IMR-90 (cell line): ENCODE measurements at regions not wholly inside any gene's neighbourhood (a gene's known extent, or its start where the extent isn't known, plus 50 kb on each side); places are given as distances from the start of the nearest gene placed in this dataset.
A peak's percentile ranks its signal among the peaks of the same experiment; 100 is the strongest.

Experiments used
- ATAC-seq: fragments of 200-7000 bp; cut with Tn5 transposase; 2 replicates; pipeline ENCODE4 v1.9.1; 2020; ENCODE audit warnings: low read depth, mild to moderate bottlenecking, moderate library complexity
- BruUV-seq: library from RNA; stranded (reverse); fragments of 400-500 nt; replicated peaks from 2 replicates; lab custom pipeline; 2021; lab: Mats Ljungman, UMichigan
- CTCF ChIA-PET: fragments of 300-600 bp; formaldehyde crosslinking; extraction: SDS; loops from one replicate; lab custom pipeline; 2021; ENCODE audit warnings: antibody characterized with exemption; lab: Yijun Ruan, JAX
- POLR2A ChIA-PET: fragments of 300-600 bp; sonication (Branson Sonifier 250); formaldehyde crosslinking; loops from one replicate; lab custom pipeline; 2022; ENCODE audit warnings: antibody characterized with exemption; ENCODE audit not compliant: unreplicated experiment; lab: Charles Lee
- DNase-seq: peaks from one replicate; pipeline ENCODE4 v3.0.0; 2013
- H2AFZ ChIP-seq: replicated peaks from 2 replicates; pipeline ENCODE3; 2013; ENCODE audit warnings: low read length, mild to moderate bottlenecking; ENCODE audit not compliant: poor library complexity
- H2AK5ac ChIP-seq: 2 replicates; pipeline ENCODE4 v1.6.1; 2013; ENCODE audit warnings: low read depth, low read length, inconsistent platforms
- H2AK9ac ChIP-seq: replicated peaks from 2 replicates; pipeline ENCODE3; 2013; ENCODE audit warnings: mild to moderate bottlenecking, low read depth, low read length, moderate library complexity; ENCODE audit not compliant: poor library complexity
- H2BK120ac ChIP-seq: 2 replicates; pipeline ENCODE4 v1.6.1; 2013; ENCODE audit warnings: low read depth, low read length, inconsistent platforms
- H2BK15ac ChIP-seq: 3 replicates; pipeline ENCODE4 v1.6.1; 2013; ENCODE audit warnings: low read depth, low read length, inconsistent platforms
- H2BK20ac ChIP-seq: 2 replicates; pipeline ENCODE4 v1.6.1; 2013; ENCODE audit warnings: low read depth, mild to moderate bottlenecking, inconsistent platforms, low read length, moderate library complexity
- H2BK5ac ChIP-seq: 2 replicates; pipeline ENCODE4 v1.6.1; 2013; ENCODE audit warnings: mild to moderate bottlenecking, low read depth, low read length, inconsistent platforms; ENCODE audit not compliant: poor library complexity, severe bottlenecking
- H3K14ac ChIP-seq: replicated peaks from 2 replicates; pipeline ENCODE4 v1.6.1; 2013; ENCODE audit warnings: low read depth, low read length, inconsistent platforms
- H3K18ac ChIP-seq: 2 replicates; pipeline ENCODE4 v1.6.1; 2013; ENCODE audit warnings: low read depth, low read length, control low read depth
- H3K23ac ChIP-seq: 2 replicates; pipeline ENCODE4 v1.6.1; 2013; ENCODE audit warnings: low read depth, low read length, inconsistent platforms
- H3K27ac ChIP-seq: 2 replicates; pipeline ENCODE4 v1.5.1; 2013; ENCODE audit warnings: mild to moderate bottlenecking, control low read depth, low read length; ENCODE audit not compliant: insufficient read depth
- H3K27me3 ChIP-seq: 2 replicates; pipeline ENCODE4 v1.6.1; 2013; ENCODE audit warnings: low read length; ENCODE audit not compliant: control insufficient read depth, insufficient read depth
- H3K36me3 ChIP-seq: 2 replicates; pipeline ENCODE4 v1.6.1; 2013; ENCODE audit warnings: low read length, mixed read lengths; ENCODE audit not compliant: control insufficient read depth, insufficient read depth
- H3K4ac ChIP-seq: 2 replicates; pipeline ENCODE4 v1.6.1; 2013; ENCODE audit warnings: low read depth, low read length, inconsistent platforms
- H3K4me1 ChIP-seq: 2 replicates; pipeline ENCODE4 v1.6.1; 2013; ENCODE audit warnings: low read length, mixed read lengths; ENCODE audit not compliant: control insufficient read depth, insufficient read depth
- H3K4me2 ChIP-seq: 2 replicates; pipeline ENCODE4 v1.6.1; 2013; ENCODE audit warnings: low read depth, mild to moderate bottlenecking, control low read depth, low read length, moderate library complexity
- H3K4me3 ChIP-seq: 2 replicates; pipeline ENCODE4 v1.5.1; 2013; ENCODE audit warnings: low read depth, mild to moderate bottlenecking, control low read depth, low read length, moderate library complexity; ENCODE audit not compliant: insufficient read depth
- H3K56ac ChIP-seq: 2 replicates; pipeline ENCODE4 v1.6.1; 2013; ENCODE audit warnings: low read length, inconsistent platforms; ENCODE audit not compliant: insufficient read depth; ENCODE audit errors: extremely low read depth
- H3K79me1 ChIP-seq, 2 experiments: 2 replicates each; pipeline ENCODE4 v1.6.1; 2013; ENCODE audit warnings: low read length in 2 of 2, inconsistent platforms in 1 of 2, low read depth in 1 of 2
- H3K9ac ChIP-seq: 2 replicates; pipeline ENCODE4 v1.6.1; 2013; ENCODE audit warnings: low read depth, low read length, control low read depth
- H3K9me1 ChIP-seq: 2 replicates; pipeline ENCODE4 v1.6.1; 2013; ENCODE audit warnings: low read length, inconsistent platforms; ENCODE audit not compliant: insufficient read depth
- H3K9me3 ChIP-seq: 2 replicates; pipeline ENCODE4 v1.6.1; 2013; ENCODE audit warnings: low read length; ENCODE audit not compliant: control insufficient read depth, insufficient read depth
- H4K20me1 ChIP-seq: 2 replicates; pipeline ENCODE4 v1.6.1; 2013; ENCODE audit warnings: low read length, inconsistent platforms; ENCODE audit not compliant: insufficient read depth
- H4K5ac ChIP-seq: 2 replicates; pipeline ENCODE4 v1.6.1; 2013; ENCODE audit warnings: mild to moderate bottlenecking, low read depth, low read length, control low read depth
- H4K8ac ChIP-seq, 2 experiments: 2 replicates each; pipeline ENCODE4 v1.6.1; 2013; ENCODE audit warnings: low read depth in 2 of 2, low read length in 2 of 2, control low read depth in 1 of 2, inconsistent platforms in 1 of 2
- H4K91ac ChIP-seq: 2 replicates; pipeline ENCODE4 v1.6.1; 2013; ENCODE audit warnings: low read depth, low read length, inconsistent platforms; ENCODE audit not compliant: insufficient read depth
- CHD1 ChIP-seq: IDR thresholded peaks from 2 replicates; pipeline ENCODE4 v1.6.1; 2012; ENCODE audit warnings: low read depth, low read length, improper control_type of control experiment
- POLR2A ChIP-seq: IDR thresholded peaks from 2 replicates; pipeline ENCODE4 v1.6.1; 2012; ENCODE audit warnings: mild to moderate bottlenecking, low read depth, low read length
- WGBS, 2 experiments: methylation state at CpG; one replicate each; pipeline versions ENCODE4 v1.1.5 to v1.1.7; 2013; ENCODE audit warnings: missing lambda C conversion rate in 2 of 2; ENCODE audit not compliant: insufficient read length in 1 of 2; ENCODE audit errors: extremely low coverage in 2 of 2; 5-methylcytosine and 5-hydroxymethylcytosine counted together
- dilution Hi-C: fragments of 300-500 bp; cut with HindIII; formaldehyde crosslinking; loops from one replicate; pipeline ENCODE4 v1.14.3; 2018; ENCODE audit warnings: low sequenced_read_pairs; ENCODE audit not compliant: unreplicated experiment
- in situ Hi-C: fragments of 300-500 bp; cut with MboI; formaldehyde crosslinking; loops from 3 replicates; pipeline ENCODE4 v1.14.3; 2019; ENCODE audit warnings: low sequenced_read_pairs, inconsistent platforms, mixed read lengths
- intact Hi-C: fragments of 100-400 bp; cut with micrococcal nuclease; formaldehyde crosslinking; loops from 2 replicates; pipeline ENCODE4 v1.10.0; 2022

- Histone ChIP-seq H3K9ac (no peak overlapping the region), H3K27me3 (no peaks in the 10 kb centered on the region), H3K79me1 (0 out of 4 replicates have a peak, but pooled peaks cover 0 to 4% of the 10 kb centered on the region in 2 experiments), H4K91ac (peak overlapping the region; percentile 8; the same call in 1 of the 2 replicates), H4K20me1 (no peaks in the 10 kb centered on the region), H2BK5ac (no peak overlapping the region), H3K9me1 (peaks cover 17% of the 10 kb centered on the region), H2BK120ac (no peak overlapping the region; the same call in 1 of the 2 replicates), H3K14ac (0 out of 2 replicates have a peak overlapping the region, but pooled peaks have one; percentile 33), H2AFZ (peak overlapping the region; percentile 48), H3K4me1 (peaks cover 37% of the 10 kb centered on the region), H3K4me2 (no peak overlapping the region), H4K8ac (no peak overlapping the region), H3K4me3 (no peak overlapping the region), H3K56ac (no peak overlapping the region), H2AK9ac (no peak overlapping the region), H3K18ac (no peak overlapping the region; the same call in 1 of the 2 replicates), H2BK20ac (no peak overlapping the region; the same call in 1 of the 2 replicates), H3K27ac (no peak overlapping the region), H3K9me3 (no peaks in the 10 kb centered on the region), H4K5ac (no peak overlapping the region), H3K4ac (peak overlapping the region; percentile 2; the same call in 1 of the 2 replicates), H3K36me3 (no peaks in the 10 kb centered on the region), H3K23ac (no peak overlapping the region), H2BK15ac (no peak overlapping the region), H2AK5ac (no peak overlapping the region)
- intact Hi-C loops (no loop called here), dilution Hi-C loops (no loop called here), in situ Hi-C loops (no loop called here)
- DNase-seq (peak; percentile 36), ATAC-seq (no peak)
- ChIA-PET POLR2A (interaction anchor here (0.6 kb wide), 1 partner anchor 49 kb away, joined by 9 read pairs; no protein-coding TSS in a partner anchor), CTCF (interaction anchor here (0.6 to 0.7 kb wide), 2 partner anchors 155 to 163 kb away, joined by 3 to 4 read pairs; no protein-coding TSS in a partner anchor)
- no TSS peak for BruUV-seq
- TF ChIP-seq POLR2A: no peak
- no peak for TF ChIP-seq CHD1
- WGBS, 2 experiments: 92% methylated on average over 2 of the region's 18 CpGs; no CpG with 5 or more reads in 1 of the 2 experiments
Measured at GRCh38 chr1:224506141-224506814, 71.7 kb upstream of the WDR26 start.
